CD4-positive, alpha-beta T cell treated with Interleukin-17A for 1 hour (primary cell): ENCODE measurements at regions not wholly inside any gene's neighbourhood (a gene's known extent, or its start where the extent isn't known, plus 50 kb on each side); places are given as distances from the start of the nearest gene placed in this dataset.
"Not testable (repeated sequence)": the region's sequence is repeated elsewhere in the genome, so short reads cannot be mapped to it uniquely, and the experiment has no call there.

Source experiments
- DNase-seq: peaks from one replicate; pipeline ENCODE4 v3.0.0-alpha.2; 2020

- DNase-seq = no peak
Measured at GRCh38 chr5:17129093-17129849, 88.2 kb upstream of the BASP1 start.

GRCh38 chr5:17130302-17130701 is 87.1 kb upstream of the BASP1 start:
- DNase-seq = not testable (repeated sequence)

- DNase-seq = no peak
Measured at GRCh38 chr5:17132444-17133083, 84.9 kb upstream of the BASP1 start.

- no peak for DNase-seq
Measured at GRCh38 chr5:17135050-17135449, 82.4 kb upstream of the BASP1 start.

GRCh38 chr5:17143335-17143734 is 74.1 kb upstream of the BASP1 start:
- no peak for DNase-seq

- DNase-seq = no peak
Measured at GRCh38 chr5:17146280-17146841, 71.1 kb upstream of the BASP1 start.

GRCh38 chr5:17147170-17147569 is 70.3 kb upstream of the BASP1 start:
- no peak for DNase-seq

GRCh38 chr5:17147617-17148016 is 69.8 kb upstream of the BASP1 start:
- DNase-seq = no peak

GRCh38 chr5:17148481-17148880 is 69.0 kb upstream of the BASP1 start:
- DNase-seq = no peak

GRCh38 chr5:17149786-17150185 is 67.6 kb upstream of the BASP1 start:
- no peak for DNase-seq

GRCh38 chr5:17150531-17150930 is 66.9 kb upstream of the BASP1 start:
- DNase-seq = no peak

- no peak for DNase-seq
Measured at GRCh38 chr5:17151686-17152085, 65.7 kb upstream of the BASP1 start.

GRCh38 chr5:17154211-17154996 is 63.0 kb upstream of the BASP1 start:
- DNase-seq = no peak

GRCh38 chr5:17156463-17156862 is 61.0 kb upstream of the BASP1 start:
- no peak for DNase-seq

- DNase-seq = no peak
Measured at GRCh38 chr5:17157294-17157693, 60.1 kb upstream of the BASP1 start.

- DNase-seq = no peak
Measured at GRCh38 chr5:17157916-17158529, 59.4 kb upstream of the BASP1 start.

- DNase-seq = no peak
Measured at GRCh38 chr5:17160756-17161040, 56.7 kb upstream of the BASP1 start.

GRCh38 chr5:17161662-17162061 is 55.8 kb upstream of the BASP1 start:
- no peak for DNase-seq

GRCh38 chr5:17163221-17163620 is 54.2 kb upstream of the BASP1 start:
- DNase-seq = no peak

- DNase-seq = no peak
Measured at GRCh38 chr5:17167171-17167891, 50.1 kb upstream of the BASP1 start.
